ENCODE measurements at regions not wholly inside any gene's neighbourhood (a gene's known extent, or its start where the extent isn't known, plus 50 kb on each side); places are given as distances from the start of the nearest gene placed in this dataset.

DNA sequence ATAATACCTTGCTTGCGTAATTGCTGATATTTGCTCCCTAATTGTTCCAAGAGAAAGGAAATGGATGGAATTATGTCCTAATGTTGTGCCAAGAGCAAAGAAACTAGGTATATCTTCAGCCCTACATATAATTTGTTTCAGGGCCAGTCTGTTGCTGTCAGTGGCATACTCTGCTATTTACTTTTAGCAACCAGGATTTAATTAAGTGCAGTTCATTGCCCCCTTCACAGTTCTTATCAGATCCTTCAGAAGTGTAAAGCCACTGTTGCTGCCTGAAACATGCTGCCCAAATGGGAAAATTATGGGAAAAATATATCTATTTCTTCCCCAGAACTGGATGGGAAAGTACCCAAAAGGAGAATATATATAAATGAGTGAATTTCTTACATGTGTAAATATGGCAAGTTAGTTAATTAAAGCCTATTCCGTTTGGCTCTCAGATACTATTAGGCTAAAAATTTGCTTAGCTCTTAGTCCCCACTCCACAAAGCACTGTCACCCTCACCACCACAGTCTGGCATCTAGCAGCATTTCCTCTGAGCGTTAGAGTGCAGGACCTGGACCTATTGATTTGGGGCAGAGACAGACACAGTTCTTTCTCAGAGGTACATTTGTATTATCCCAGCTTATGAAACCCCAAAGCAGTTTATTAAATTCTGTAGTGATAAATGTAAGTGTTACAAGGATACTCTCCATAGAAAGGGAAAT lies 72.8 kb upstream of the DTNA start:
- no peak for DNase-seq (ENCODE audit: low read depth, low spot score)

DNA sequence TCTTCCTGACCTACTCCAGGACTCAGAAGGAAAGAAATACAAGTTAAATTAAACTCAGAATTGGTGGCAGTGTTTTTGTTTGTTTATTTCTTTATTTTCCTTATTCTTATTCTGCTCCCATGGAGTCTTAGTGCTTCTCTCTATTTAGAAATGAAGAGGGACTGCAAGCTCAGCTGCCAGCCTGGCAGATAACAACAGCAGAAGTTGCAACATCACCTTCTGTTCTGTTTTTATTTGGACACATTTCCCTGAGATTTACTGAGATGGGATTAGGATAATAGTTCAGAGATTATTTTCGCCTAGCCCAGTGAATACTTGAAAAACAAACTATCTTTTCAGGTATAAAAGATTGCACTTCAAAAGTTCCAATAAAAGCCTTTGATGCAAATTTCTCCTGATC lies 70.4 kb upstream of the DTNA start:
- no peak for DNase-seq (ENCODE audit: low read depth, low spot score)

DNA sequence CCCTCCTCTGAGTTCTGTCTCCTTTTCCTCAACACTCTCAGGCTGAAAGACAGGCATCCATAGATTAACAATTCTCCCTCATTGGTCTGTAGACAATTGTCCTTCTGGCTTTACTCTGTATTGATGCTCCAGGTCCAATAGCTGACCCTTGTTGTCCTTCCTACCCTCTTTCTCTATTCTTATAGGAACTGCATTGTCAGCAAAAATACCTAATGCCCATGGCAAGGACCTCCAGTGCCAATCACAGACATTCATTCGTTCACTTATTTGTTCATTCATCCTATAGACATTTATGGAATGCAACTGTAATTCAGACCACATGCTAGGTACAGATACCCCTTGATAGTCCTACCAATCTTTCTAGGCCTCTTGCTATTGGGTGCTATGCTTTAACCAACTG lies 69.8 kb upstream of the DTNA start:
- no peak for DNase-seq (ENCODE audit: low read depth, low spot score)

DNA sequence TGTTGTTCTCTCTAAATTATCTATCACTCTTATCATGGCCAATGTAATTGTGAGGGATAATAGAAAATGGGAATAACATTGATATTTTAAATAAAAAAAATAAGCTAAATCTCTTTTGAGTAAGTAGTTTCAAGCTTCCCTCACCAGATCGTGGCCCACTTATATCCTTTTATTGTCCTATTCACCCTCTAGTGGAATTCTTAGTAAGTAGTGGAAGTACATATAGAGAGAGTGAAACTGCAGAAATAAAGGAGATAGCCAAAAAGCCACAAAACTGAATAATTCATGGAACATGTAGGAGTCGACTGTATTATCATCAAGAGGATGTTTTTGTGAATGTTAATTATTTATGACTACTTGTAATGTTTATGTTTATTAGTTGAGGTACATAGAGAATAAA lies 66.1 kb upstream of the DTNA start:
- DNase-seq (ENCODE audit: low read depth, low spot score), result no peak

DNA sequence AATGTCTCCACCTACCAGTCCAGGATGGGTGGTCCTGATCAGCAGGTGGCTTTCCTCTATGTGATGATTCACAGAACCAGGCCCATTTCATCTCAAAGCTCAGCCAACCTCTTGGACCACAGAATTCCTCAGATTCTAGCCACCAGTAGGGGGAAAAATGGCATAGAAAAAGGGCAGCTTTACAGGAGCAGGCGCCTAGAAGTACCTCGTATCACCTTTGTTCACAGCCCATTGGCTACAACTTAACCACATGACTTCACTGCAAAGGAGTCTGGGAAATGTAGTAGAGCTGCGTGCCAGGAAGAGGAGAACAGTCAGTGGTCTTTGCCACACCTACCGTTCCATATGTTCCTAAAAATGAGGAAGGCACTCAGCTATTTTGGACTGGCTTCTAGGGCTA lies 62.8 kb upstream of the DTNA start:
- DNase-seq (ENCODE audit: low read depth, low spot score), result no peak

DNA sequence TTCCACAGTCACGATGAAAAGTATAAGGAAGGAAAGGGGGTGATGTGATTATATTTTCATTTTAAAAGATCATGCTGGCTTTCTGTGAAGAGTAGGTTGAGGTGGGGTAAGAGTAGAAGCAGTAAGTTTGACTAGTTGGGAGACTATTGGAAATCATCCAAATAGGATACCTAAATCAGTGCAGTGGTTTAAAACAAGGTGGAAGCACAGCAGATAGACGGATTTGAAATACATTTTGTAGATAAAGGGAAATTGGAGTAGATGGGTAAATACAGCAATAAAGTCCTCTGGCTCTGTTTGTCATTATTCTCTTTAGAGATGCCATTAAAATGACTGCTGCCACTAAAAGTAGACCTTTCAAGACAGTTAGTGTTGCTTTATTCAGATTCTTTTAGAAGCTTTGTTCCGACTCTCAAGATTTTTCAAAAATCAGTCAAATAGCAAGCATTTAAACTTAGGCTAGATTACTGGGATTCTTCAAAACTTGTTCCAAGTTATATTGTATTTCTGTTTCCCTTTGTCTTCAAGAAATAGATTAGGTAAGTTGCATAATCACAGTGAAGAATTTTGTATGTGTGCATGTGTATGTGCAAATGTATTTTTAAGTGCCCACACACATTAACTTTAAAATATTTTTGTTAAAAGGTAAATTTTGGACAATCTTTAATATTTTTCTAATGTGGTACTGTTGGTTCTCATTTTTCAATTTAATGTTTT lies 61.7 kb upstream of the DTNA start:
- no peak for DNase-seq (ENCODE audit: low read depth, low spot score)

DNA sequence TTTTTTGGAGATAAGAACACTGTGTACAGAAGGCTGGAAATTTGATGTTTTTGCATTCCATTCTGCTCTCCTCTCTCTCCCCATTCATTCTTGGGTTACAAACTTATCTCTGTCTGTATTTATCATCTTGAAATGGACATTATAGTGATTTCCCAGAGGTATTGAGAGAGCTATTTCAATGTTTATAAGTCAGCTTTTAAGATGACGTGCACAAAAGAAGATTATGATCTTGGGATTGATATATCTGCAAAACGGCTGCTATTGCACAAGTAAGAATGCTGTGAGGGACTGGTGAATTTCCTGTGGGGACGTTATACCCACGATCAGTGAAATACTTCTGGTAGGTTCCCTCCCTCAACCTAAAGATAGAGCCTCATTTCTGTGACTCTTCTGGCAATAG lies 61.0 kb upstream of the DTNA start:
- no peak for DNase-seq (ENCODE audit: low read depth, low spot score)

DNA sequence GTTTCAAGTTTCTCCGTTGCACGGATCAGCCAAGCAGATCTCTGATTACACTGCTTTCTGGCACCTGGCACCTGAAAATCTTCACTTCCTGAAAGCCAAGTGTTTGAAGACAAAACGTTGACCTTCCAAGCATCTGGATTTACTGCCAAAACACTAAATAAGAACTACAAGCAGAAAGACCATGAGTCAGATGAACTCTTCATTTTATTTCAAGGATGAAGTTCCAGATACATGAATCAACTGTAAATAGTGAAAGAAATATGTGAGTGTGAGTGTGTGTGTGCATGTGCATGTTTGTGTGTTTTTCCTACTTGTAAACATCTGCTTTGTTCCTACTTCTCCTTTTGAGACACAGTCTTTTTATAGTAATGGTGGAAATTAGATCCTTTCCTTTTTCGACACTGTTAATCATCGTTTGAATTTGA lies 60.0 kb upstream of the DTNA start:
- DNase-seq (ENCODE audit: low read depth, low spot score), result no peak

DNA sequence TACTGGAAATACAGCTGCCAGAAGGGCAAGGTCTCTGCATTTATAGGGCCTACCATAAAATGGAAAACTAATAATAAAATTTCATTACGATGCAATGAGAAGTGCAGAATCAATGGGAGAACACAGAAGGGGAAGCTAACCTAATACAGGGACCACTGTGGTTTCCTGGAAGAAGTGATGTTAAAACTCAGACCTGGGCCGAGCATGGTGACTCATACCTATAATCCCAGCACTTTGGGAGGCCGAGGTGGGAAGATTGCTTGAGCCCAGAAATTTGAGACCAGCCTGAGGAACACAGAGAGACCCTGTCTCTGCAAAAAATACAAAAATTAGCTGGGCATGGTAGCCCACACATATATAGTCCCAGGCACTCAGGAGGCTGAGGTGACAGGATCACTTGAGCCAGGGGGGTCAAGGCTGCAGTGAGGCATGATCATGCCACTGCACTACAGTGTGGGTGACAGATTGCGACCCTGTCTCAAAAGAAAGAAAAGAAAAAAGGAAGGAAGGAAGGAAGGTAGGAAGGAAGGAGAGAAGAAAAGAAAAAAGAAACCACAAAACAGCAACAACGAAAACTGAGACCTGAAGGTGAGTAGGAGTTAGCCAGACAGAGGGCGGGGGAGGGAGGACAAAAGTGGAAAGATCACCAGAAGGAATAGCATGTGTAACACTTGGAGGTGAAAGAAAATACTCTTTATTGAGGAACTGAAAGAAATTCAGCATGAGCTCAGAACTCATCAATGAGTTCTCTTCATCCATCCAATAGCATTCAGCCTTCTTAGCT lies 58.3 kb upstream of the DTNA start:
- no peak for DNase-seq (ENCODE audit: low read depth, low spot score)

DNA sequence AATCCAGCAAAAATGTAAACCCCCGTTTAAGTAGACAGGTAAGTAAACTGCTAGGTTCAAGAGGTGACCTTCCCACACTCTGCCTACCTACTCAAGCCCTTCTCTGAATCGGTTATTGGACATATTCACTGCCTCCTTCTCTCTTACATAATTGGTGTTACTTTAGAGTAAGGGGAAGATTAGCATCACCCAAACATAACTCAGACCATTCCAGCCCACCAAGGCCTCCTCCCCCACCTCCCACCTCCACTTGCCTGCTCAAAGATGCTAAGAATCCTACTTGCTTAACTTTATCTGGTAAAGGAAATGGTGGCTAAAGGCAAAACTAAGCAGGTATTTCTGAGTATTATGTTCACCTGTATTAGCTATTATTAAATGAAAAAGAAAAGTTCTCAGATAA lies 55.0 kb upstream of the DTNA start:
- DNase-seq (ENCODE audit: low read depth, low spot score), result no peak

DNA sequence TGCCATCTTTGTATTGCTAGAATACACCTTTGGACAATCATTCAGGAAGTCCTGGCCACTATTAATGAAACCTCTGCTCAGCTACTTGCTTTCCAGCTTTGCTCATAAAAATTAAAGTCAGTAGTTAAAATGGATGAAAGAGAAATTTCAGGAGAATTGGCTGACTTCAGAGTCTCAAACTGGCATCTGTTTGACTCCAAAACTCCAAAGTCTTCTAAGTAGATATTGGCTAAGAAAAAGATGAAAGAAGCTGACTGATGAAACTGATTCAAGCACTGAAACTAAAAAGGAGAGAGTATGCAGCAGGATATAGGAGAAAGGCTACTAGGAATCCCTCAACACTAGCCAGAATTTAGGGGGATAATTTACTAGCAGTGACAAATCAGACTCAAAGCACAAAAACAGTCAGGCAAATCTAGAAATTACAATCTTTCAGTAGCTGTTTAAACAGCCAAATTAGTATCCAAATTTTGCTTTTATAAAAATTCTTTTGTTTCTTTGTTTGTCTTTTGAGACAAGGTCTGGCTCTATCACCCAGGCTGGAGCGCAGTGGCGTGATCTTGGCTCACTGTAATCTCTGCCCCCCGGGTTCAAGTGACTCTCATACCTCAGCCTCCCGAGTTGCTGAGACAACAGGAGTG lies 52.1 kb upstream of the DTNA start:
- DNase-seq (ENCODE audit: low read depth, low spot score), result no peak

DNA sequence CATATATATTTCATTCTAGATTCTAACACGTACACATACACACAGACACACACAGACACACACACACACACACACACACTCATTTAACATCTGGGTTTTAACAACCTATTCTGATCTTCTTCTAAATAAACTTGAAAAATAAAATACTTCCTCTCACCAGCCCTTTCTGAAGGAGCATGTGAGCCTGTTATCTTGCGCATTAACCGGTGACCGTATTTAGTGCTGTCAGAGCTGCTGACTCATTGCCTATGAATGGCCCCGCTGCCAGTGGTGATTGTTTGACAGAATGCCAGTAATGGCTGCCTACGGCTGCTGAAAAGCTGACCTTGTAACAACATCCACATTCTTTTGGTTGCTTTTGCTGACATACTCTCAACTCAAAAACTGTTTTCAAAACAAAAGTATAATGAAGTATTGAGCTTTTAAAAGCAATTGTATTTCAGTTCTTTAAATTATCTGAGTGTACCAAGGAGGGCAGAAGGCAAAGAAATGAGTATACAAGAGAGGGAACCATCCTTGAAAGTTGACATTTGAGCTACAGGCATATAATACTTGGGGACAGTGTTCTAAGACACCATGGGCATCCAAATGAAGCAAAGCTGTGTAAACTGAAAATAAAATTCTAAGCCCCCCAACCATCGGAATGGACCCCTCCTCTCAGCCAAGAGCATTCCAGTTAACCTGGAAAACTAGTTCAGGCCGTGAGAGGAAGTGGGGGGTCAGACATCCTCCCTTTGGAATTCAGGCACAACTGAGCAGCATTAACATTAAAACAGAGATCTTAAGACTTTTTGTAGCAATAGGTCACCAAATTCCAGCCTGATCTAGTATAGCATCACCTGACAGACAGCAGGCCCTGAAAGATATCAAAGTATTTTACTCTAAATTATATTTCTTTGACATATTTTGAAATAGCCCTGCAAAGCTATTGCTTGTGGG lies 50.2 kb upstream of the DTNA start:
- peak; percentile 95 for DNase-seq (ENCODE audit: low read depth, low spot score)

Data from pulmonary artery endothelial cell (primary cell).